ENCODE measurements at regions not wholly inside any gene's neighbourhood (a gene's known extent, or its start where the extent isn't known, plus 50 kb on each side); places are given as distances from the start of the nearest gene placed in this dataset.

- H3K4me1 ChIP-seq = no peaks in the 10 kb centered on the region
- peaks cover 0 to 26% (median 0%) of the 10 kb centered on the region in 3 donors for H3K27me3 ChIP-seq
- no peak overlapping the region for H3K27ac ChIP-seq
- intact Hi-C loops (cut with DNase I) = no loop called here
- TF ChIP-seq EP300 (IDR thresholded peaks at IDR 0.05) = no peak
- no peak for TF ChIP-seq POLR2AphosphoS5 (IDR thresholded peaks at IDR 0.05)
- no peak for TF ChIP-seq POLR2A (IDR thresholded peaks at IDR 0.05)
- no peak for TF ChIP-seq CTCF (IDR thresholded peaks at IDR 0.05)
- H3K36me3 ChIP-seq = no peaks in the 10 kb centered on the region
- 39 to 58% methylated on average over 6 of the region's 8 CpGs for WGBS, 2 donors
- H3K4me3 ChIP-seq = no peak overlapping the region
- no peak for DNase-seq
- no peaks in the 10 kb centered on the region for H3K9me3 ChIP-seq
These were observed 634.5 kb upstream of the B3GAT1 start for GRCh38 chr11:135046556-135046955.

- H3K27ac ChIP-seq = no peak overlapping the region
- WGBS, 2 donors = 82 to 85% methylated on average over 4 of the region's 4 CpGs
- H3K4me1 ChIP-seq = no peaks in the 10 kb centered on the region
- H3K4me3 ChIP-seq = no peak overlapping the region
- H3K9me3 ChIP-seq = no peaks in the 10 kb centered on the region
- no peaks in the 10 kb centered on the region for H3K36me3 ChIP-seq
- TF ChIP-seq CTCF (IDR thresholded peaks at IDR 0.05) (no peak), POLR2AphosphoS5 (IDR thresholded peaks at IDR 0.05) (no peak), EP300 (IDR thresholded peaks at IDR 0.05) (no peak), POLR2A (IDR thresholded peaks at IDR 0.05) (no peak)
- no peak for DNase-seq
- intact Hi-C loops (cut with DNase I) = no loop called here
- H3K27me3 ChIP-seq = peaks cover 0 to 26% (median 0%) of the 10 kb centered on the region in 3 donors
These were observed 631.4 kb upstream of the B3GAT1 start for GRCh38 chr11:135043434-135043833.

- Histone ChIP-seq H3K27me3 (peaks cover 0 to 16% (median 8%) of the 10 kb centered on the region in 3 donors), H3K36me3 (no peaks in the 10 kb centered on the region), H3K9me3 (no peaks in the 10 kb centered on the region), H3K4me3 (no peak overlapping the region), H3K4me1 (no peaks in the 10 kb centered on the region), H3K27ac (no peak overlapping the region)
- TF ChIP-seq POLR2A (IDR thresholded peaks at IDR 0.05) = no peak
- intact Hi-C loops (cut with DNase I) = no loop called here
- DNase-seq = no peak
- 68 to 87% methylated on average over 5 of the region's 5 CpGs for WGBS, 2 donors
These were observed 625.8 kb upstream of the B3GAT1 start for GRCh38 chr11:135037828-135038227.

- whole genome bisulfite sequencing, 2 donors = 77% methylated on average over 19 of the region's 19 CpGs
- H3K4me3 ChIP-seq = no peak overlapping the region
- no peaks in the 10 kb centered on the region for H3K36me3 ChIP-seq
- H3K27ac ChIP-seq = no peak overlapping the region
- intact Hi-C loops (cut with DNase I) = no loop called here
- H3K4me1 ChIP-seq = no peaks in the 10 kb centered on the region
- no peak for TF ChIP-seq POLR2A (IDR thresholded peaks at IDR 0.05)
- H3K27me3 ChIP-seq = peaks cover 0 to 27% (median 8%) of the 10 kb centered on the region in 3 donors
- no peaks in the 10 kb centered on the region for H3K9me3 ChIP-seq
- no peak for DNase-seq
These were observed 624.7 kb upstream of the B3GAT1 start for GRCh38 chr11:135036488-135037297.

- no peak overlapping the region for H3K4me3 ChIP-seq
- no peak for DNase-seq
- H3K27ac ChIP-seq = no peak overlapping the region
- TF ChIP-seq EP300 (IDR thresholded peaks at IDR 0.05) (no peak), CTCF (IDR thresholded peaks at IDR 0.05) (no peak), POLR2A (IDR thresholded peaks at IDR 0.05) (no peak), POLR2AphosphoS5 (IDR thresholded peaks at IDR 0.05) (no peak)
- 90 to 92% methylated on average over 3 of the region's 3 CpGs for WGBS, 2 donors
- no peaks in the 10 kb centered on the region for H3K36me3 ChIP-seq
- H3K27me3 ChIP-seq = peaks cover 0 to 35% (median 8%) of the 10 kb centered on the region in 3 donors
- H3K9me3 ChIP-seq = no peaks in the 10 kb centered on the region
- intact Hi-C loops (cut with DNase I) = no loop called here
- no peaks in the 10 kb centered on the region for H3K4me1 ChIP-seq
These were observed 623.2 kb upstream of the B3GAT1 start for GRCh38 chr11:135035282-135035681.

- intact Hi-C loops (cut with DNase I) = no loop called here
- H3K27ac ChIP-seq = no peak overlapping the region
- no peak for DNase-seq
- no peaks in the 10 kb centered on the region for H3K36me3 ChIP-seq
- WGBS, 2 donors = 20 to 26% methylated on average over 5 of the region's 5 CpGs
- no peaks in the 10 kb centered on the region for H3K9me3 ChIP-seq
- H3K4me1 ChIP-seq = no peaks in the 10 kb centered on the region
- no peak overlapping the region for H3K4me3 ChIP-seq
- H3K27me3 ChIP-seq = peaks cover 0 to 35% (median 8%) of the 10 kb centered on the region in 3 donors
- TF ChIP-seq EP300 (IDR thresholded peaks at IDR 0.05) (no peak), CTCF (IDR thresholded peaks at IDR 0.05) (no peak), POLR2AphosphoS5 (IDR thresholded peaks at IDR 0.05) (no peak), POLR2A (IDR thresholded peaks at IDR 0.05) (no peak)
These were observed 621.5 kb upstream of the B3GAT1 start for GRCh38 chr11:135033540-135033939.

All from sigmoid colon (tissue), 6 donors.